ENCODE measurements at regions not wholly inside any gene's neighbourhood (a gene's known extent, or its start where the extent isn't known, plus 50 kb on each side); places are given as distances from the start of the nearest gene placed in this dataset.

GRCh38 chr10:30192846-30193608 lies 133.6 kb upstream of the JCAD start:
- TF ChIP-seq GATA2 (IDR thresholded peaks at IDR 0.05; ENCODE audit: low read depth, low read length) = no peak
- no peak for TF ChIP-seq GATA3 (IDR thresholded peaks at IDR 0.05; ENCODE audit: low read depth, low read length)
